SK-N-SH (cell line): ENCODE measurements at regions not wholly inside any gene's neighbourhood (a gene's known extent, or its start where the extent isn't known, plus 50 kb on each side); places are given as distances from the start of the nearest gene placed in this dataset.

Experiments
- CTCF ChIA-PET: fragments of 300-600, 350-600 bp; formaldehyde crosslinking; extraction: SDS; loops from one replicate; lab custom pipeline; 2021; lab: Yijun Ruan, JAX
- POLR2A ChIA-PET: fragments of 350-600 bp; sonication (Branson Sonifier 250); formaldehyde crosslinking; extraction: SDS; loops from one replicate; lab custom pipeline; 2020; ENCODE audit warnings: antibody characterized with exemption, inconsistent platforms; lab: Yijun Ruan, JAX
- DNase-seq: peaks from one replicate; pipeline ENCODE4 v3.0.0; 2012
- H2AFZ ChIP-seq: fragments of 200-600 bp; sonication (generic); 2 replicates; pipeline ENCODE4 v1.8.1; 2016; ENCODE audit warnings: antibody characterized with exemption, mild to moderate bottlenecking, low read depth
- H3F3A ChIP-seq: fragments of 200-600 bp; sonication (generic); replicated peaks from 2 replicates; pipeline ENCODE3; 2016; ENCODE audit warnings: antibody characterized with exemption, mild to moderate bottlenecking; ENCODE audit not compliant: insufficient read depth
- H3K27ac ChIP-seq, 2 experiments: fragments of 200-500 bp in 1 of 2; fragments of 200-600 bp in 1 of 2; sonication (Bioruptor generic) in 1 of 2; sonication (generic), shearing (Covaris generic) in 1 of 2; 2 replicates each; pipeline versions ENCODE4 v1.5.1 to v1.6.1; 2014 to 2016; ENCODE audit warnings: low read depth in 2 of 2, inconsistent platforms in 1 of 2, low read length in 1 of 2, mild to moderate bottlenecking in 1 of 2, mixed read lengths in 1 of 2
- H3K27me3 ChIP-seq: fragments of 200-600 bp; sonication (generic), shearing (Covaris generic); 2 replicates; pipeline ENCODE4 v1.6.1; 2016; ENCODE audit warnings: mixed run types; ENCODE audit not compliant: insufficient read depth
- H3K36me3 ChIP-seq, 2 experiments: fragments of 200-500 bp in 1 of 2; fragments of 200-600 bp in 1 of 2; sonication (Bioruptor generic) in 1 of 2; sonication (generic) in 1 of 2; replicated peaks in 1 of 2; 2 replicates each; pipeline versions ENCODE3 to v1.5.1; 2014 to 2016; ENCODE audit warnings: low read length in 1 of 2, mild to moderate bottlenecking in 1 of 2; ENCODE audit not compliant: insufficient read depth in 2 of 2, control insufficient read depth in 1 of 2
- H3K4me1 ChIP-seq, 2 experiments: fragments of 200-500 bp in 1 of 2; fragments of 200-600 bp in 1 of 2; sonication (Bioruptor generic) in 1 of 2; sonication (generic), shearing (Covaris generic) in 1 of 2; 2 replicates each; pipeline versions ENCODE4 v1.5.1 to v1.6.1; 2014 to 2016; ENCODE audit warnings: low read depth in 1 of 2, low read length in 1 of 2, mixed run types in 1 of 2; ENCODE audit not compliant: insufficient read depth in 2 of 2, control insufficient read depth in 1 of 2
- H3K4me2 ChIP-seq: fragments of 200-600 bp; sonication (generic), shearing (Covaris generic); 2 replicates; pipeline ENCODE4 v1.6.1; 2017; ENCODE audit warnings: mixed run types
- H3K4me3 ChIP-seq, 2 experiments: fragments of 200-500 bp in 1 of 2; fragments of 200-600 bp in 1 of 2; sonication (Bioruptor generic) in 1 of 2; sonication (generic), shearing (Covaris generic) in 1 of 2; 2 replicates each; pipeline versions ENCODE4 v1.5.1 to v1.8.1; 2014 to 2016; ENCODE audit warnings: low read depth in 2 of 2, inconsistent platforms in 1 of 2, low read length in 1 of 2, mild to moderate bottlenecking in 1 of 2, mixed read lengths in 1 of 2, moderate library complexity in 1 of 2
- H3K79me2 ChIP-seq: fragments of 200-600 bp; sonication (generic); 2 replicates; pipeline ENCODE4 v1.8.1; 2017; ENCODE audit warnings: mild to moderate bottlenecking; ENCODE audit not compliant: insufficient read depth
- H3K9ac ChIP-seq: fragments of 200-600 bp; sonication (generic); 2 replicates; pipeline ENCODE4 v1.6.1; 2017; ENCODE audit warnings: mixed run types
- H3K9me2 ChIP-seq: fragments of 200-600 bp; sonication (generic); 2 replicates; pipeline ENCODE4 v1.6.1; 2017; ENCODE audit warnings: mixed run types
- H3K9me3 ChIP-seq: fragments of 200-600 bp; sonication (generic); 2 replicates; pipeline ENCODE4 v1.6.1; 2017; ENCODE audit warnings: mixed run types, mild to moderate bottlenecking, moderate library complexity
- H4K20me1 ChIP-seq: fragments of 200-600 bp; sonication (generic); 2 replicates; pipeline ENCODE4 v1.6.1; 2017; ENCODE audit warnings: mild to moderate bottlenecking, mixed run types; ENCODE audit not compliant: insufficient read depth
- CHD2 ChIP-seq: fragments of 150-350 bp; IDR thresholded peaks from 2 replicates; pipeline ENCODE4 v1.6.1; 2018; ENCODE audit warnings: low read length; ENCODE audit not compliant: partially characterized antibody
- ELF1 ChIP-seq: IDR thresholded peaks from 2 replicates; pipeline ENCODE4 v1.4.0; 2012
- EP300 ChIP-seq, 2 experiments: IDR thresholded peaks; 2 replicates each; pipeline versions ENCODE4 v1.4.0 to v1.6.1; 2012; ENCODE audit warnings: borderline replicate concordance in 1 of 2, low read depth in 1 of 2, low read length in 1 of 2
- FOSL2 ChIP-seq: IDR thresholded peaks from 2 replicates; pipeline ENCODE4 v1.4.0; 2012; ENCODE audit warnings: low read depth, mild to moderate bottlenecking, moderate library complexity, borderline replicate concordance
- GABPA ChIP-seq: IDR thresholded peaks from 2 replicates; pipeline ENCODE4 v1.4.0; 2012; ENCODE audit warnings: low read depth, mild to moderate bottlenecking
- NFIC ChIP-seq: IDR thresholded peaks from 2 replicates; pipeline ENCODE4 v1.4.0; 2012; ENCODE audit warnings: borderline replicate concordance
- NRF1 ChIP-seq: IDR thresholded peaks from 2 replicates; pipeline ENCODE4 v1.6.1; 2012; ENCODE audit warnings: low read depth, mild to moderate bottlenecking, low read length
- RCOR1 ChIP-seq: fragments of 150-350 bp; IDR thresholded peaks from 2 replicates; pipeline ENCODE4 v1.6.1; 2017; ENCODE audit warnings: antibody characterized with exemption, low read length
- RFX5 ChIP-seq: IDR thresholded peaks from 2 replicates; pipeline ENCODE4 v1.6.1; 2012; ENCODE audit warnings: mild to moderate bottlenecking, improper control_type of control experiment, low read length
- SIN3A ChIP-seq: IDR thresholded peaks from 2 replicates; pipeline ENCODE4 v1.6.1; 2012; ENCODE audit warnings: low read depth, mild to moderate bottlenecking, low read length, moderate library complexity, borderline replicate concordance
- SMC3 ChIP-seq: IDR thresholded peaks from 2 replicates; pipeline ENCODE4 v1.6.1; 2012; ENCODE audit warnings: low read depth, low read length, improper control_type of control experiment
- TEAD4 ChIP-seq: IDR thresholded peaks from 2 replicates; pipeline ENCODE4 v1.4.0; 2012; ENCODE audit warnings: mild to moderate bottlenecking, borderline replicate concordance; ENCODE audit not compliant: insufficient read depth
- YY1 ChIP-seq: IDR thresholded peaks from 2 replicates; pipeline ENCODE4 v1.4.0; 2012; ENCODE audit warnings: low read depth, mild to moderate bottlenecking
- WGBS: methylation state at CpG from one replicate; pipeline ENCODE4 v1.1.6; 2017; ENCODE audit warnings: low lambda C conversion rate; 5-methylcytosine and 5-hydroxymethylcytosine counted together
- TF ChIP-seq, protein P1 (sequence below): fragments of 150-350 bp; IDR thresholded peaks from 2 replicates; pipeline ENCODE4 v1.6.1; 2016; ENCODE audit warnings: mild to moderate bottlenecking, low read depth, low read length
- TF ChIP-seq, protein P2 (sequence below): IDR thresholded peaks from 2 replicates; pipeline ENCODE4 v1.4.0; 2012; ENCODE audit warnings: low read depth, borderline replicate concordance
- TF ChIP-seq, protein P3 (sequence below): IDR thresholded peaks from 2 replicates; pipeline ENCODE4 v1.4.0; 2012; ENCODE audit warnings: low read depth
- TF ChIP-seq, protein P4 (sequence below): IDR thresholded peaks from 2 replicates; pipeline ENCODE4; 2012
- TF ChIP-seq, protein P5 (sequence below): IDR thresholded peaks from 2 replicates; pipeline ENCODE4 v1.4.0; 2012; ENCODE audit warnings: low read depth, borderline replicate concordance

DNA sequence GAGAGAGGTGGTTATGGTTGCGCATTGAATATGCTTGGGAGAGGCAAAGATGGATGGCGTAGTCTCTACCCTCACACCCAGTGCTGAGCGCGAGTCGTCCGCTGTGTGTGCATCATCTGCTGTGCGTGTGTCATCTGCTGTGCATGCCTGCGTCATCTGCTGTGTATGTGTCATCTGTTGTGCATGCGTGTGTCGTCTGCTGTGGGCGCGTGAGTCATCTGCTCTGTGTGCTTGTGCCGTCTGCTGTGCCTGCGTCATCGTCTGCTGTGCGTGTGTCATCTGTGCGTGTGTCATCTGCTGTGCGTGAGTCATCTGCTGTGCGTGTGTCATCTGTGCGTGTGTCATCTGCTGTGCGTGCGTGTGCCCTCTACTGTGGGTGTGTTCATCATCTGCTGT, 68.0 kb upstream of the IRX4 start:
- Histone ChIP-seq H3K9me3 (no peaks in the 10 kb centered on the region), H3K4me2 (no peak overlapping the region), H3K4me3 (no peak overlapping the region), H3K27ac (no peak overlapping the region), H3K9me2 (no peaks in the 10 kb centered on the region), H4K20me1 (no peaks in the 10 kb centered on the region), H3F3A (no peaks in the 10 kb centered on the region), H3K9ac (no peak overlapping the region), H2AFZ (no peak overlapping the region), H3K36me3 (no peaks in the 10 kb centered on the region), H3K79me2 (no peaks in the 10 kb centered on the region), H3K4me1 (no peaks in the 10 kb centered on the region), H3K27me3 (peaks cover 63% of the 10 kb centered on the region; the same call in 1 of the 2 replicates)
- WGBS, result 16% methylated on average over 17 of the region's 22 CpGs
- DNase-seq, result no peak
- POLR2A ChIA-PET, result no interaction called here
- TF ChIP-seq FOSL2, result peak; percentile 8; the same call in 1 of the 2 replicates
- no peak for TF ChIP-seq EP300 (IDR thresholded peaks at IDR 0.05; ENCODE audit: borderline replicate concordance in 1 of 2, low read depth in 1 of 2, low read length in 1 of 2)
- CTCF ChIA-PET, result no interaction called here

DNA sequence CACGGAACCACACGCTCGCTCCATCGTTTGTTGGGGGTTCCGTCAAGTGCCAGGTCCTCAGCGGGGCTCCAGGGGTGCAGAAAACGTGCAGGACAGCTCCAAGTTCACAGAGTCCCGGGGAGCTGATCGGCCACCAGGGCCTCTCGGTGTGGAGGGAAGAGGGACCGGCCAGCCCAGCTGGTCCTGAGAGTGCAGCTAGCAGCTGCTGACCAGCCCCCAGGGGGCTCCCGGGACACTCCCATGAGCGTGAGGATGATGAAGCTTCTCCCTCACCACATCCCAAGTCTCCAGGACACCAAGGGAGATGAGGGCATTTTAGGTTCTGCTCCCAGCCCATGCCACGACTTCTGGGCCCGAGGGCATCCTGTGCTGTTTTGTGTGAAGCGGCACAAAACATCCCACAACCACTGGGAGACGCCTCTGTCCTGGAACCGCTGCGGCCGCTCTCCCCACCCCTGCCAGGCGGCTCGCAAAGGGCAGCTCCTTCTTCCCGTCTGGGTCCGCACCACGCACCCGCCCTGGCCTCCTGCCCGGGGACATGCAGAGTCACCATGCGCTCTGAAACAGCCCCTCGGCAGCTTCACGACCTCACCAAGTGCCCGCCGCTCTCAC, 67.5 kb upstream of the IRX4 start:
- H3K27ac ChIP-seq, result no peak overlapping the region
- no peak for TF ChIP-seq SIN3A
- TF ChIP-seq, protein P1, sequence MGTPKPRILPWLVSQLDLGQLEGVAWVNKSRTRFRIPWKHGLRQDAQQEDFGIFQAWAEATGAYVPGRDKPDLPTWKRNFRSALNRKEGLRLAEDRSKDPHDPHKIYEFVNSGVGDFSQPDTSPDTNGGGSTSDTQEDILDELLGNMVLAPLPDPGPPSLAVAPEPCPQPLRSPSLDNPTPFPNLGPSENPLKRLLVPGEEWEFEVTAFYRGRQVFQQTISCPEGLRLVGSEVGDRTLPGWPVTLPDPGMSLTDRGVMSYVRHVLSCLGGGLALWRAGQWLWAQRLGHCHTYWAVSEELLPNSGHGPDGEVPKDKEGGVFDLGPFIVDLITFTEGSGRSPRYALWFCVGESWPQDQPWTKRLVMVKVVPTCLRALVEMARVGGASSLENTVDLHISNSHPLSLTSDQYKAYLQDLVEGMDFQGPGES, result no peak
- no peak for TF ChIP-seq RFX5
- no peak for TF ChIP-seq NFIC
- TF ChIP-seq, protein P2, sequence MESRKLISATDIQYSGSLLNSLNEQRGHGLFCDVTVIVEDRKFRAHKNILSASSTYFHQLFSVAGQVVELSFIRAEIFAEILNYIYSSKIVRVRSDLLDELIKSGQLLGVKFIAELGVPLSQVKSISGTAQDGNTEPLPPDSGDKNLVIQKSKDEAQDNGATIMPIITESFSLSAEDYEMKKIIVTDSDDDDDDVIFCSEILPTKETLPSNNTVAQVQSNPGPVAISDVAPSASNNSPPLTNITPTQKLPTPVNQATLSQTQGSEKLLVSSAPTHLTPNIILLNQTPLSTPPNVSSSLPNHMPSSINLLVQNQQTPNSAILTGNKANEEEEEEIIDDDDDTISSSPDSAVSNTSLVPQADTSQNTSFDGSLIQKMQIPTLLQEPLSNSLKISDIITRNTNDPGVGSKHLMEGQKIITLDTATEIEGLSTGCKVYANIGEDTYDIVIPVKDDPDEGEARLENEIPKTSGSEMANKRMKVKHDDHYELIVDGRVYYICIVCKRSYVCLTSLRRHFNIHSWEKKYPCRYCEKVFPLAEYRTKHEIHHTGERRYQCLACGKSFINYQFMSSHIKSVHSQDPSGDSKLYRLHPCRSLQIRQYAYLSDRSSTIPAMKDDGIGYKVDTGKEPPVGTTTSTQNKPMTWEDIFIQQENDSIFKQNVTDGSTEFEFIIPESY, result no peak
- TF ChIP-seq GABPA, result no peak
- TF ChIP-seq NRF1, result no peak
- TF ChIP-seq CHD2, result no peak
- no peak for TF ChIP-seq SMC3
- no peak for TF ChIP-seq RCOR1
- TF ChIP-seq, protein P3, sequence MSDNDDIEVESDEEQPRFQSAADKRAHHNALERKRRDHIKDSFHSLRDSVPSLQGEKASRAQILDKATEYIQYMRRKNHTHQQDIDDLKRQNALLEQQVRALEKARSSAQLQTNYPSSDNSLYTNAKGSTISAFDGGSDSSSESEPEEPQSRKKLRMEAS, result no peak
- no peak for TF ChIP-seq EP300 (IDR thresholded peaks at IDR 0.05; ENCODE audit: borderline replicate concordance in 1 of 2, low read depth in 1 of 2, low read length in 1 of 2)
- TF ChIP-seq, protein P4, sequence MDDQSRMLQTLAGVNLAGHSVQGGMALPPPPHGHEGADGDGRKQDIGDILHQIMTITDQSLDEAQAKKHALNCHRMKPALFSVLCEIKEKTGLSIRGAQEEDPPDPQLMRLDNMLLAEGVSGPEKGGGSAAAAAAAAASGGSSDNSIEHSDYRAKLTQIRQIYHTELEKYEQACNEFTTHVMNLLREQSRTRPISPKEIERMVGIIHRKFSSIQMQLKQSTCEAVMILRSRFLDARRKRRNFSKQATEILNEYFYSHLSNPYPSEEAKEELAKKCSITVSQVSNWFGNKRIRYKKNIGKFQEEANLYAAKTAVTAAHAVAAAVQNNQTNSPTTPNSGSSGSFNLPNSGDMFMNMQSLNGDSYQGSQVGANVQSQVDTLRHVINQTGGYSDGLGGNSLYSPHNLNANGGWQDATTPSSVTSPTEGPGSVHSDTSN, result no peak
- no peak for TF ChIP-seq TEAD4
- TF ChIP-seq FOSL2, result no peak
- TF ChIP-seq YY1, result no peak
- TF ChIP-seq ELF1, result no peak
- TF ChIP-seq, protein P5, sequence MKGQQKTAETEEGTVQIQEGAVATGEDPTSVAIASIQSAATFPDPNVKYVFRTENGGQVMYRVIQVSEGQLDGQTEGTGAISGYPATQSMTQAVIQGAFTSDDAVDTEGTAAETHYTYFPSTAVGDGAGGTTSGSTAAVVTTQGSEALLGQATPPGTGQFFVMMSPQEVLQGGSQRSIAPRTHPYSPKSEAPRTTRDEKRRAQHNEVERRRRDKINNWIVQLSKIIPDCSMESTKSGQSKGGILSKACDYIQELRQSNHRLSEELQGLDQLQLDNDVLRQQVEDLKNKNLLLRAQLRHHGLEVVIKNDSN, result no peak
- H3K79me2 ChIP-seq, result no peaks in the 10 kb centered on the region
- no peak overlapping the region for H2AFZ ChIP-seq
- CTCF ChIA-PET, result no interaction called here
- H3K4me3 ChIP-seq, result no peak overlapping the region
- 6% methylated on average over 32 of the region's 32 CpGs for WGBS
- H3K9me2 ChIP-seq, result no peaks in the 10 kb centered on the region
- POLR2A ChIA-PET, result no interaction called here
- no peaks in the 10 kb centered on the region for H3F3A ChIP-seq
- no peaks in the 10 kb centered on the region for H3K4me1 ChIP-seq
- H3K27me3 ChIP-seq, result peaks cover 63% of the 10 kb centered on the region
- no peak overlapping the region for H3K9ac ChIP-seq
- H3K4me2 ChIP-seq, result no peak overlapping the region
- no peaks in the 10 kb centered on the region for H3K9me3 ChIP-seq
- H3K36me3 ChIP-seq, result no peaks in the 10 kb centered on the region
- DNase-seq, result no peak
- H4K20me1 ChIP-seq, result no peaks in the 10 kb centered on the region
